ENCODE measurements at regions not wholly inside any gene's neighbourhood (a gene's known extent, or its start where the extent isn't known, plus 50 kb on each side); places are given as distances from the start of the nearest gene placed in this dataset.

DNA sequence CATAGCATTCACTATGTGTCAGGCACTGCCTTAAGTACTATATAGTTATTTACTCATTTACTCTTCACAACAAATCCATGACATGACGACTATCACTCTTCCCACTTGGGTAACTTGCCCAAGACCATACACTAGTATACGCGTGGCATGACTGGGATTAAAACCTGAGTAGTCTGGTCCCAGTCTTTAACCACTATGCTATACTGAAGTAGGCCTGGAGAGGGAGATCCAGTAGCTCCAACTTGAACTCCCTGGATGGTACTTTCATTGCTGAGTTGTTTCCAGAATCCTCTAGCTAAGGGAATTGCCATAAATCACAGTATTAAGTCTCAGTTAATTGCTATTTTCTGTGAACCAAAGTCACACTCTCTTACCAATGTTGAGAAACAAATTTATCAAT lies 116.2 kb upstream of the LSAMP start:
- Histone ChIP-seq H4K8ac (ENCODE audit: extremely low read depth, insufficient read depth, low read length) (no peak overlapping the region), H3K4me2 (ENCODE audit: insufficient read depth in 1 of 2, low read depth in 2 of 2, low read length in 2 of 2) (no peak overlapping the region), H3K18ac (ENCODE audit: extremely low read depth, low read length) (no peak overlapping the region), H3K9ac (replicated peaks in 1 of 4; ENCODE audit: extremely low read depth in 1 of 4, low read depth in 3 of 4, low read length in 3 of 4) (no peak overlapping the region), H2BK5ac (ENCODE audit: low read depth, low read length) (no peak overlapping the region), H3K9me3 (ENCODE audit: insufficient read depth in 2 of 2, low read depth in 1 of 2, low read length in 1 of 2) (no peaks in the 10 kb centered on the region), H4K91ac (replicated peaks; ENCODE audit: insufficient read length, low read length) (no peak overlapping the region), H3K36me3 (ENCODE audit: control insufficient read depth in 2 of 4, insufficient read depth in 4 of 4, low read length in 3 of 4) (no peaks in the 10 kb centered on the region), H3K23ac (ENCODE audit: insufficient read length) (no peak overlapping the region), H2BK15ac (ENCODE audit: low read length) (no peak overlapping the region), H2BK120ac (replicated peaks; ENCODE audit: low read depth, low read length) (no peak overlapping the region), H2BK20ac (ENCODE audit: low read length) (no peak overlapping the region), H2AFZ (ENCODE audit: low read length) (no peak overlapping the region), H3K56ac (replicated peaks; ENCODE audit: insufficient read length, low read depth, low read length) (no peak overlapping the region), H3K27me3 (replicated peaks in 1 of 4; ENCODE audit: control insufficient read depth in 3 of 4, extremely low read depth in 1 of 4, insufficient read depth in 3 of 4, low read length in 3 of 4) (no peaks in the 10 kb centered on the region), H3K4ac (replicated peaks; ENCODE audit: insufficient read length, low read depth, low read length) (no peak overlapping the region), H3K4me1 (replicated peaks in 1 of 4; ENCODE audit: control insufficient read depth in 3 of 4, insufficient read depth in 4 of 4, low read length in 3 of 4) (no peaks in the 10 kb centered on the region), H3K14ac (ENCODE audit: insufficient read length) (no peak overlapping the region), H4K20me1 (replicated peaks in 1 of 2; ENCODE audit: control insufficient read depth in 1 of 2, insufficient read depth in 2 of 2, low read length in 2 of 2) (no peaks in the 10 kb centered on the region), H3K79me2 (ENCODE audit: control insufficient read depth in 1 of 2, insufficient read depth in 2 of 2, low read length in 2 of 2) (no peaks in the 10 kb centered on the region), H2BK12ac (ENCODE audit: low read depth, low read length) (no peak overlapping the region), H3K27ac (ENCODE audit: low read depth, low read length) (no peak overlapping the region), H3K23me2 (ENCODE audit: low read depth, low read length) (no peaks in the 10 kb centered on the region), H3K4me3 (ENCODE audit: extremely low read depth in 1 of 4, insufficient read depth in 2 of 4, low read depth in 3 of 4, low read length in 4 of 4) (no peak overlapping the region), H4K5ac (ENCODE audit: insufficient read length, low read depth, low read length) (no peak overlapping the region), H2AK5ac (ENCODE audit: low read depth, low read length) (no peak overlapping the region), H3K79me1 (ENCODE audit: low read depth, low read length) (no peaks in the 10 kb centered on the region)
- peak; percentile 29 to 45; a peak in 3 of 4 replicates for TF ChIP-seq RAD21 (IDR thresholded peaks at IDR 0.05 in 1 of 2, conservative IDR thresholded peaks at IDR 0.05 in 1 of 2; ENCODE audit: low read depth in 2 of 2, low read length in 2 of 2)
- TF ChIP-seq CEBPB (IDR thresholded peaks at IDR 0.05; ENCODE audit: low read depth, low read length): no peak
- TF ChIP-seq, protein P1, sequence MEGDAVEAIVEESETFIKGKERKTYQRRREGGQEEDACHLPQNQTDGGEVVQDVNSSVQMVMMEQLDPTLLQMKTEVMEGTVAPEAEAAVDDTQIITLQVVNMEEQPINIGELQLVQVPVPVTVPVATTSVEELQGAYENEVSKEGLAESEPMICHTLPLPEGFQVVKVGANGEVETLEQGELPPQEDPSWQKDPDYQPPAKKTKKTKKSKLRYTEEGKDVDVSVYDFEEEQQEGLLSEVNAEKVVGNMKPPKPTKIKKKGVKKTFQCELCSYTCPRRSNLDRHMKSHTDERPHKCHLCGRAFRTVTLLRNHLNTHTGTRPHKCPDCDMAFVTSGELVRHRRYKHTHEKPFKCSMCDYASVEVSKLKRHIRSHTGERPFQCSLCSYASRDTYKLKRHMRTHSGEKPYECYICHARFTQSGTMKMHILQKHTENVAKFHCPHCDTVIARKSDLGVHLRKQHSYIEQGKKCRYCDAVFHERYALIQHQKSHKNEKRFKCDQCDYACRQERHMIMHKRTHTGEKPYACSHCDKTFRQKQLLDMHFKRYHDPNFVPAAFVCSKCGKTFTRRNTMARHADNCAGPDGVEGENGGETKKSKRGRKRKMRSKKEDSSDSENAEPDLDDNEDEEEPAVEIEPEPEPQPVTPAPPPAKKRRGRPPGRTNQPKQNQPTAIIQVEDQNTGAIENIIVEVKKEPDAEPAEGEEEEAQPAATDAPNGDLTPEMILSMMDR (IDR thresholded peaks at IDR 0.05; ENCODE audit: control extremely low read depth in 1 of 3, insufficient read depth in 1 of 3, low read depth in 1 of 3, low read length in 3 of 3): peak in 2 of 3 experiments; percentile 14 to 23; a peak in 2 of 4 replicates
- 60% methylated on average over 3 of the region's 3 CpGs; no CpG with 5 or more reads in 1 of the 2 experiments for WGBS, 2 experiments (ENCODE audit: extremely low coverage in 1 of 2, insufficient coverage in 1 of 2, insufficient read length in 1 of 2, insufficient replicate concordance in 2 of 2, low coverage in 1 of 2, low lambda C conversion rate in 2 of 2, missing lambda C conversion rate in 1 of 2)
- no peak for FAIRE-seq
- POLR2A ChIA-PET (ENCODE audit: partially characterized antibody): no interaction called here
- DNase-seq (ENCODE audit: low read depth in 1 of 2, low spot score in 2 of 2): no peak
- CTCF ChIA-PET (ENCODE audit: partially characterized antibody): interaction anchor here (0.6 to 2.5 kb wide), 7 partner anchors 13 to 267 kb away, joined by 3 to 5 read pairs (median 3); no protein-coding TSS in a partner anchor

Data from H1 (cell line).